ENCODE measurements at regions not wholly inside any gene's neighbourhood (a gene's known extent, or its start where the extent isn't known, plus 50 kb on each side); places are given as distances from the start of the nearest gene placed in this dataset.

- TF ChIP-seq CTCF (IDR thresholded peaks at IDR 0.05) (no peak), POLR2A (IDR thresholded peaks at IDR 0.05) (no peak), POLR2AphosphoS5 (IDR thresholded peaks at IDR 0.05) (no peak)
Measured at GRCh38 chr11:98398508-98398907, 622.2 kb upstream of the CNTN5 start.

Data from breast epithelium (tissue), 3 donors.